CD4-positive, alpha-beta memory T cell (primary cell): ENCODE measurements at regions not wholly inside any gene's neighbourhood (a gene's known extent, or its start where the extent isn't known, plus 50 kb on each side); places are given as distances from the start of the nearest gene placed in this dataset.
"Not testable (repeated sequence)": the region's sequence is repeated elsewhere in the genome, so short reads cannot be mapped to it uniquely, and the experiment has no call there.

Experiments
- CTCF ChIA-PET: fragments of 350-600 bp; sonication (Branson Sonifier 250); formaldehyde crosslinking; loops from one replicate; lab custom pipeline; 2021; ENCODE audit warnings: inconsistent platforms; ENCODE audit not compliant: partially characterized antibody; lab: Charles Lee
- POLR2A ChIA-PET: fragments of 350-600 bp; sonication (Branson Sonifier 250); formaldehyde crosslinking; loops from one replicate; lab custom pipeline; 2021; ENCODE audit not compliant: partially characterized antibody; lab: Charles Lee
- DNase-seq, 5 donors: peaks; one replicate each; pipeline versions ENCODE4 v3.0.0 to v3.0.0-alpha.2; 2020 to 2022; ENCODE audit warnings: mixed read lengths in 1 of 5
- H3K27ac ChIP-seq: one replicate; pipeline ENCODE4 v1.7.0; 2013; ENCODE audit warnings: low read depth, low read length
- H3K27me3 ChIP-seq: 2 replicates; pipeline ENCODE4 v1.7.0; 2013; ENCODE audit warnings: mild to moderate bottlenecking, low read length, moderate library complexity; ENCODE audit not compliant: insufficient read depth
- H3K36me3 ChIP-seq: 2 replicates; pipeline ENCODE4 v1.7.0; 2013; ENCODE audit warnings: mild to moderate bottlenecking, low read length, moderate library complexity; ENCODE audit not compliant: insufficient read depth
- H3K4me1 ChIP-seq: 2 replicates; pipeline ENCODE4 v1.7.0; 2013; ENCODE audit warnings: mild to moderate bottlenecking, low read length, moderate library complexity; ENCODE audit not compliant: insufficient read depth
- H3K4me3 ChIP-seq, 2 donors: one replicate each; pipeline ENCODE4 v1.7.0; 2013; ENCODE audit warnings: low read length in 2 of 2, mild to moderate bottlenecking in 1 of 2
- H3K9me3 ChIP-seq, 2 donors: one replicate each; pipeline ENCODE4 v1.7.0; 2013; ENCODE audit warnings: low read length in 2 of 2, control low read depth in 1 of 2; ENCODE audit not compliant: control insufficient read depth in 1 of 2
- H3K27ac Mint-ChIP-seq, 7 donors: one replicate each; pipeline ENCODE4 v1.8.0; 2020 to 2021; ENCODE audit warnings: mixed read lengths in 7 of 7, mild to moderate bottlenecking in 6 of 7, inconsistent platforms in 3 of 7, moderate library complexity in 3 of 7
- H3K27me3 Mint-ChIP-seq, 2 donors: one replicate each; pipeline ENCODE4 v1.8.0; 2020 to 2021; ENCODE audit warnings: mixed read lengths in 2 of 2
- H3K36me3 Mint-ChIP-seq, 2 donors: one replicate each; pipeline ENCODE4 v1.8.0; 2020 to 2021; ENCODE audit warnings: mixed read lengths in 2 of 2, inconsistent platforms in 1 of 2, mild to moderate bottlenecking in 1 of 2
- H3K4me1 Mint-ChIP-seq, 4 donors: one replicate each; pipeline ENCODE4 v1.8.0; 2020 to 2021; ENCODE audit warnings: mixed read lengths in 4 of 4, mild to moderate bottlenecking in 1 of 4
- H3K4me3 Mint-ChIP-seq, 8 donors: one replicate each; pipeline ENCODE4 v1.8.0; 2020 to 2021; ENCODE audit warnings: mixed read lengths in 8 of 8, mild to moderate bottlenecking in 7 of 8, moderate library complexity in 6 of 8, inconsistent platforms in 3 of 8
- H3K9me3 Mint-ChIP-seq, 8 donors: one replicate each; pipeline ENCODE4 v1.8.0; 2020 to 2021; ENCODE audit warnings: mixed read lengths in 8 of 8, mild to moderate bottlenecking in 5 of 8, inconsistent platforms in 3 of 8, moderate library complexity in 1 of 8
- intact Hi-C: fragments of 100-400 bp; cut with micrococcal nuclease; formaldehyde crosslinking; loops from one replicate; pipeline ENCODE4 v1.15.1; 2023

- H3K36me3 Mint-ChIP-seq, H3K27me3 ChIP-seq, H3K9me3 ChIP-seq, intact Hi-C loops, H3K36me3 ChIP-seq, H3K4me1 Mint-ChIP-seq, CTCF ChIA-PET, H3K9me3 Mint-ChIP-seq, H3K27me3 Mint-ChIP-seq, H3K27ac ChIP-seq, POLR2A ChIA-PET, H3K4me3 Mint-ChIP-seq, DNase-seq, H3K4me1 ChIP-seq, H3K4me3 ChIP-seq: not testable (repeated sequence)
- peak overlapping the region in 1 of 7 donors; percentile 1 for H3K27ac Mint-ChIP-seq
Observed at GRCh38 chr9:87410047-87411005, 87.3 kb upstream of the DAPK1 start.

GRCh38 chr9:87420884-87421283 lies 76.8 kb upstream of the DAPK1 start:
- CTCF ChIA-PET: no interaction called here
- Mint-ChIP-seq H3K27me3 (peaks cover 1% of the 10 kb centered on the region in 2 donors), H3K36me3 (no peaks in the 10 kb centered on the region)

GRCh38 chr9:87421734-87422133 lies 75.9 kb upstream of the DAPK1 start:
- intact Hi-C loops: no loop called here
- Mint-ChIP-seq H3K4me1 (no peaks in the 10 kb centered on the region), H3K36me3 (no peaks in the 10 kb centered on the region), H3K27me3 (peaks cover 1% of the 10 kb centered on the region in 2 donors), H3K27ac (no peak overlapping the region), H3K4me3 (no peak overlapping the region), H3K9me3 (peaks cover 0 to 9% (median 5%) of the 10 kb centered on the region in 8 donors)
- Histone ChIP-seq H3K27me3 (no peaks in the 10 kb centered on the region), H3K4me1 (no peaks in the 10 kb centered on the region), H3K27ac (no peak overlapping the region), H3K4me3 (no peak overlapping the region), H3K36me3 (no peaks in the 10 kb centered on the region), H3K9me3 (no peaks in the 10 kb centered on the region)
- POLR2A ChIA-PET: no interaction called here
- no peak for DNase-seq
- CTCF ChIA-PET: no interaction called here

More at GRCh38 chr9:87420884-87421283, 76.8 kb upstream of the DAPK1 start:
- intact Hi-C loops: no loop called here
- Mint-ChIP-seq H3K4me3 (no peak overlapping the region), H3K9me3 (peaks cover 0 to 11% (median 5%) of the 10 kb centered on the region in 8 donors), H3K4me1 (no peaks in the 10 kb centered on the region), H3K27ac (no peak overlapping the region)
- H3K27me3 ChIP-seq: no peaks in the 10 kb centered on the region
- H3K9me3 ChIP-seq: no peaks in the 10 kb centered on the region
- no peak for DNase-seq
- no peak overlapping the region for H3K27ac ChIP-seq
- H3K4me3 ChIP-seq: no peak overlapping the region
- no peaks in the 10 kb centered on the region for H3K36me3 ChIP-seq
- H3K4me1 ChIP-seq: no peaks in the 10 kb centered on the region
- POLR2A ChIA-PET: no interaction called here

GRCh38 chr9:87422999-87423398 lies 74.7 kb upstream of the DAPK1 start:
- Histone ChIP-seq H3K9me3 (no peaks in the 10 kb centered on the region), H3K27ac (no peak overlapping the region), H3K4me3 (no peak overlapping the region), H3K4me1 (no peaks in the 10 kb centered on the region), H3K27me3 (no peaks in the 10 kb centered on the region), H3K36me3 (no peaks in the 10 kb centered on the region)
- H3K27me3 Mint-ChIP-seq: peaks cover 1 to 3% of the 10 kb centered on the region in 2 donors
- intact Hi-C loops: no loop called here
- H3K4me1 Mint-ChIP-seq: no peaks in the 10 kb centered on the region
- DNase-seq: no peak
- H3K27ac Mint-ChIP-seq: no peak overlapping the region
- ChIA-PET CTCF (no interaction called here), POLR2A (no interaction called here)
- no peaks in the 10 kb centered on the region for H3K36me3 Mint-ChIP-seq
- peaks cover 0 to 9% (median 5%) of the 10 kb centered on the region in 8 donors for H3K9me3 Mint-ChIP-seq
- no peak overlapping the region for H3K4me3 Mint-ChIP-seq

- H3K36me3 Mint-ChIP-seq, H3K27ac ChIP-seq, H3K27me3 Mint-ChIP-seq, H3K27me3 ChIP-seq, H3K4me1 ChIP-seq, H3K4me1 Mint-ChIP-seq, POLR2A ChIA-PET, H3K9me3 Mint-ChIP-seq, CTCF ChIA-PET, H3K9me3 ChIP-seq, DNase-seq, H3K4me3 Mint-ChIP-seq, H3K27ac Mint-ChIP-seq, intact Hi-C loops, H3K4me3 ChIP-seq, H3K36me3 ChIP-seq: not testable (repeated sequence)
Observed at GRCh38 chr9:87423885-87424284, 73.8 kb upstream of the DAPK1 start.

GRCh38 chr9:87425202-87425601 lies 72.5 kb upstream of the DAPK1 start:
- no peak overlapping the region for H3K27ac Mint-ChIP-seq
- CTCF ChIA-PET: no interaction called here
- Histone ChIP-seq H3K4me3 (no peak overlapping the region), H3K9me3 (no peaks in the 10 kb centered on the region), H3K27me3 (no peaks in the 10 kb centered on the region), H3K36me3 (no peaks in the 10 kb centered on the region), H3K4me1 (no peaks in the 10 kb centered on the region), H3K27ac (no peak overlapping the region)
- H3K9me3 Mint-ChIP-seq: peaks cover 0 to 9% (median 5%) of the 10 kb centered on the region in 8 donors
- H3K4me1 Mint-ChIP-seq: no peaks in the 10 kb centered on the region
- peaks cover 1 to 3% of the 10 kb centered on the region in 2 donors for H3K27me3 Mint-ChIP-seq
- H3K4me3 Mint-ChIP-seq: no peak overlapping the region
- H3K36me3 Mint-ChIP-seq: no peaks in the 10 kb centered on the region
- intact Hi-C loops: no loop called here
- POLR2A ChIA-PET: no interaction called here
- DNase-seq: no peak

- peaks cover 0 to 3% of the 10 kb centered on the region in 2 donors for H3K27me3 Mint-ChIP-seq
- intact Hi-C loops: no loop called here
- H3K36me3 Mint-ChIP-seq: no peaks in the 10 kb centered on the region
- Histone ChIP-seq H3K4me3 (no peak overlapping the region), H3K36me3 (no peaks in the 10 kb centered on the region), H3K9me3 (no peaks in the 10 kb centered on the region), H3K27ac (no peak overlapping the region), H3K27me3 (no peaks in the 10 kb centered on the region), H3K4me1 (no peaks in the 10 kb centered on the region)
- peaks cover 0 to 7% (median 4%) of the 10 kb centered on the region in 8 donors for H3K9me3 Mint-ChIP-seq
- no peak for DNase-seq
- ChIA-PET POLR2A (no interaction called here), CTCF (interaction anchor here (0.6 kb wide), 1 partner anchor 1726 kb away, joined by 3 read pairs; no protein-coding TSS in a partner anchor)
- H3K4me1 Mint-ChIP-seq: no peaks in the 10 kb centered on the region
- no peak overlapping the region for H3K4me3 Mint-ChIP-seq
- no peak overlapping the region for H3K27ac Mint-ChIP-seq
Observed at GRCh38 chr9:87427851-87428506, 69.7 kb upstream of the DAPK1 start.
